ENCODE measurements at regions not wholly inside any gene's neighbourhood (a gene's known extent, or its start where the extent isn't known, plus 50 kb on each side); places are given as distances from the start of the nearest gene placed in this dataset.
A peak's percentile ranks its signal among the peaks of the same experiment; 100 is the strongest.

- Mint-ChIP-seq H3K9me3 (peaks cover 22% of the 10 kb centered on the region), H3K27ac (no peak overlapping the region), H3K27me3 (peaks cover 7% of the 10 kb centered on the region), H3K36me3 (ENCODE audit: low read depth) (peaks cover 6% of the 10 kb centered on the region), H3K4me3 (no peak overlapping the region), H3K4me1 (ENCODE audit: low read depth) (peaks cover 10% of the 10 kb centered on the region)
- intact Hi-C loops (cut with micrococcal nuclease), result no loop called here
These were observed 211.8 kb upstream of the FGGY start for GRCh38 chr1:59085101-59085500.

GRCh38 chr1:59089036-59089798, 207.7 kb upstream of the FGGY start:
- no peak overlapping the region for H3K4me3 Mint-ChIP-seq
- peaks cover 6% of the 10 kb centered on the region for H3K36me3 Mint-ChIP-seq (ENCODE audit: low read depth)
- no peak overlapping the region for H3K27ac Mint-ChIP-seq
- H3K4me1 Mint-ChIP-seq (ENCODE audit: low read depth), result peaks cover 20% of the 10 kb centered on the region
- H3K27me3 Mint-ChIP-seq, result peaks cover 3% of the 10 kb centered on the region
- intact Hi-C loops (cut with micrococcal nuclease), result no loop called here
- H3K9me3 Mint-ChIP-seq, result peaks cover 22% of the 10 kb centered on the region

- Mint-ChIP-seq H3K27ac (no peak overlapping the region), H3K36me3 (ENCODE audit: low read depth) (peaks cover 6% of the 10 kb centered on the region), H3K4me3 (no peak overlapping the region), H3K9me3 (peaks cover 22% of the 10 kb centered on the region), H3K27me3 (no peaks in the 10 kb centered on the region), H3K4me1 (ENCODE audit: low read depth) (peaks cover 22% of the 10 kb centered on the region)
- intact Hi-C loops (cut with micrococcal nuclease), result no loop called here
These were observed 206.9 kb upstream of the FGGY start for GRCh38 chr1:59089922-59090457.

GRCh38 chr1:59092126-59092525, 204.8 kb upstream of the FGGY start:
- peaks cover 38% of the 10 kb centered on the region for H3K4me1 Mint-ChIP-seq (ENCODE audit: low read depth)
- no peaks in the 10 kb centered on the region for H3K27me3 Mint-ChIP-seq
- no peak overlapping the region for H3K4me3 Mint-ChIP-seq
- H3K36me3 Mint-ChIP-seq (ENCODE audit: low read depth), result peaks cover 6% of the 10 kb centered on the region
- no peak overlapping the region for H3K27ac Mint-ChIP-seq
- H3K9me3 Mint-ChIP-seq, result peaks cover 18% of the 10 kb centered on the region
- intact Hi-C loops (cut with micrococcal nuclease), result no loop called here

- Mint-ChIP-seq H3K9me3 (peaks cover 9% of the 10 kb centered on the region), H3K27ac (no peak overlapping the region)
These were observed 202.9 kb upstream of the FGGY start for GRCh38 chr1:59094001-59094400.

GRCh38 chr1:59096501-59096900, 200.4 kb upstream of the FGGY start:
- H3K4me3 Mint-ChIP-seq, result no peak overlapping the region
- intact Hi-C loops (cut with micrococcal nuclease), result no loop called here
- no peaks in the 10 kb centered on the region for H3K36me3 Mint-ChIP-seq (ENCODE audit: low read depth)
- H3K9me3 Mint-ChIP-seq, result no peaks in the 10 kb centered on the region
- no peaks in the 10 kb centered on the region for H3K27me3 Mint-ChIP-seq
- H3K27ac Mint-ChIP-seq, result peak overlapping the region; percentile 3
- peaks cover 41% of the 10 kb centered on the region for H3K4me1 Mint-ChIP-seq (ENCODE audit: low read depth)

More at GRCh38 chr1:59094001-59094400, 202.9 kb upstream of the FGGY start:
- Mint-ChIP-seq H3K4me1 (ENCODE audit: low read depth) (peaks cover 41% of the 10 kb centered on the region), H3K36me3 (ENCODE audit: low read depth) (peaks cover 6% of the 10 kb centered on the region), H3K4me3 (no peak overlapping the region), H3K27me3 (no peaks in the 10 kb centered on the region)
- intact Hi-C loops (cut with micrococcal nuclease), result no loop called here

- Mint-ChIP-seq H3K9me3 (no peaks in the 10 kb centered on the region), H3K36me3 (ENCODE audit: low read depth) (no peaks in the 10 kb centered on the region), H3K4me1 (ENCODE audit: low read depth) (peaks cover 31% of the 10 kb centered on the region), H3K27me3 (no peaks in the 10 kb centered on the region), H3K27ac (no peak overlapping the region), H3K4me3 (no peak overlapping the region)
- intact Hi-C loops (cut with micrococcal nuclease), result no loop called here
These were observed 198.2 kb upstream of the FGGY start for GRCh38 chr1:59098655-59099054.

- Mint-ChIP-seq H3K27ac (no peak overlapping the region), H3K27me3 (no peaks in the 10 kb centered on the region), H3K36me3 (ENCODE audit: low read depth) (no peaks in the 10 kb centered on the region), H3K4me3 (no peak overlapping the region), H3K9me3 (no peaks in the 10 kb centered on the region), H3K4me1 (ENCODE audit: low read depth) (peaks cover 16% of the 10 kb centered on the region)
- intact Hi-C loops (cut with micrococcal nuclease), result no loop called here
These were observed 196.1 kb upstream of the FGGY start for GRCh38 chr1:59100708-59101374.

- H3K4me3 Mint-ChIP-seq, result no peak overlapping the region
- no peaks in the 10 kb centered on the region for H3K36me3 Mint-ChIP-seq (ENCODE audit: low read depth)
- intact Hi-C loops (cut with micrococcal nuclease), result no loop called here
- H3K27me3 Mint-ChIP-seq, result no peaks in the 10 kb centered on the region
- no peaks in the 10 kb centered on the region for H3K9me3 Mint-ChIP-seq
- no peak overlapping the region for H3K27ac Mint-ChIP-seq
- H3K4me1 Mint-ChIP-seq (ENCODE audit: low read depth), result peaks cover 9% of the 10 kb centered on the region
These were observed 195.4 kb upstream of the FGGY start for GRCh38 chr1:59101518-59101917.

GRCh38 chr1:59103457-59103856, 193.4 kb upstream of the FGGY start:
- intact Hi-C loops (cut with micrococcal nuclease), result no loop called here
- Mint-ChIP-seq H3K4me1 (ENCODE audit: low read depth) (no peaks in the 10 kb centered on the region), H3K27ac (no peak overlapping the region), H3K36me3 (ENCODE audit: low read depth) (no peaks in the 10 kb centered on the region), H3K4me3 (no peak overlapping the region), H3K27me3 (no peaks in the 10 kb centered on the region), H3K9me3 (no peaks in the 10 kb centered on the region)

- Mint-ChIP-seq H3K4me1 (ENCODE audit: low read depth) (no peaks in the 10 kb centered on the region), H3K27me3 (no peaks in the 10 kb centered on the region), H3K4me3 (no peak overlapping the region), H3K27ac (no peak overlapping the region), H3K9me3 (no peaks in the 10 kb centered on the region), H3K36me3 (ENCODE audit: low read depth) (no peaks in the 10 kb centered on the region)
- intact Hi-C loops (cut with micrococcal nuclease), result no loop called here
These were observed 192.6 kb upstream of the FGGY start for GRCh38 chr1:59104191-59104760.

- intact Hi-C loops (cut with micrococcal nuclease), result no loop called here
- H3K4me1 Mint-ChIP-seq (ENCODE audit: low read depth), result no peaks in the 10 kb centered on the region
- no peak overlapping the region for H3K4me3 Mint-ChIP-seq
- no peaks in the 10 kb centered on the region for H3K27me3 Mint-ChIP-seq
- H3K36me3 Mint-ChIP-seq (ENCODE audit: low read depth), result no peaks in the 10 kb centered on the region
- H3K27ac Mint-ChIP-seq, result no peak overlapping the region
- H3K9me3 Mint-ChIP-seq, result no peaks in the 10 kb centered on the region
These were observed 191.1 kb upstream of the FGGY start for GRCh38 chr1:59105548-59106507.

- no peaks in the 10 kb centered on the region for H3K9me3 Mint-ChIP-seq
- H3K4me1 Mint-ChIP-seq (ENCODE audit: low read depth), result no peaks in the 10 kb centered on the region
- H3K27me3 Mint-ChIP-seq, result no peaks in the 10 kb centered on the region
- H3K4me3 Mint-ChIP-seq, result no peak overlapping the region
- intact Hi-C loops (cut with micrococcal nuclease), result no loop called here
- H3K36me3 Mint-ChIP-seq (ENCODE audit: low read depth), result no peaks in the 10 kb centered on the region
- no peak overlapping the region for H3K27ac Mint-ChIP-seq
These were observed 189.4 kb upstream of the FGGY start for GRCh38 chr1:59107516-59107915.

Measured in dendritic cell treated with granulocyte-macrophage colony-stimulating factor and Interleukin-4, amounts not matched to agents 40 ng/mL and 50 ng/mL, for 4 days (primary cell).